ENCODE measurements at regions not wholly inside any gene's neighbourhood (a gene's known extent, or its start where the extent isn't known, plus 50 kb on each side); places are given as distances from the start of the nearest gene placed in this dataset.
"Not testable (repeated sequence)": the region's sequence is repeated elsewhere in the genome, so short reads cannot be mapped to it uniquely, and the experiment has no call there.

- no peak for DNase-seq
Measured at GRCh38 chr4:40681600-40681999, 51.9 kb upstream of the RBM47 start.

GRCh38 chr4:40682290-40683101, 52.8 kb upstream of the RBM47 start:
- DNase-seq: peak; percentile 55

GRCh38 chr4:40683536-40684145, 54.0 kb upstream of the RBM47 start:
- not testable (repeated sequence) for DNase-seq

GRCh38 chr4:40684404-40684803, 54.7 kb upstream of the RBM47 start:
- DNase-seq: no peak

GRCh38 chr4:40685300-40685699, 55.6 kb upstream of the RBM47 start:
- DNase-seq: no peak

GRCh38 chr4:40686081-40686913, 56.6 kb upstream of the RBM47 start:
- no peak for DNase-seq

- no peak for DNase-seq
Measured at GRCh38 chr4:40687676-40688389, 58.2 kb upstream of the RBM47 start.

- DNase-seq: peak; percentile 54
Measured at GRCh38 chr4:40688446-40689095, 58.9 kb upstream of the RBM47 start.

GRCh38 chr4:40693946-40694345, 55.8 kb upstream of the NSUN7 start:
- DNase-seq: no peak

GRCh38 chr4:40697476-40697875, 52.3 kb upstream of the NSUN7 start:
- not testable (repeated sequence) for DNase-seq

GRCh38 chr4:40698733-40699132, 51.0 kb upstream of the NSUN7 start:
- DNase-seq: no peak

GRCh38 chr4:40699648-40700047, 50.1 kb upstream of the NSUN7 start:
- DNase-seq: no peak

Measured in stimulated activated CD4-positive, alpha-beta T cell treated with anti-CD3 and anti-CD28 coated beads, Interleukin-15, amount 100 ng/mL, for 24 hours (primary cell).